Fibroblast of lung (primary cell): ENCODE measurements at regions not wholly inside any gene's neighbourhood (a gene's known extent, or its start where the extent isn't known, plus 50 kb on each side); places are given as distances from the start of the nearest gene placed in this dataset.

Experiments used
- DNase-seq, 2 donors: peaks; one replicate each; pipeline versions ENCODE4 v3.0.0 to v3.0.0-alpha.2; 2010; ENCODE audit warnings: low read depth in 2 of 2
- H2AFZ ChIP-seq: 2 replicates; pipeline ENCODE4 v1.5.1; 2012; ENCODE audit warnings: low read length, control low read depth, inconsistent platforms
- H3K27ac ChIP-seq: 2 replicates; pipeline ENCODE4 v1.5.1; 2011; ENCODE audit warnings: low read length, control low read depth; ENCODE audit not compliant: insufficient read depth
- H3K27me3 ChIP-seq: 2 replicates; pipeline ENCODE4 v1.5.1; 2011; ENCODE audit warnings: mild to moderate bottlenecking, low read length; ENCODE audit not compliant: control insufficient read depth, insufficient read depth
- H3K36me3 ChIP-seq: 2 replicates; pipeline ENCODE4 v1.5.1; 2011; ENCODE audit warnings: low read length; ENCODE audit not compliant: control insufficient read depth, insufficient read depth
- H3K4me1 ChIP-seq: 2 replicates; pipeline ENCODE4 v1.5.1; 2011; ENCODE audit warnings: low read length; ENCODE audit not compliant: control insufficient read depth, insufficient read depth; ENCODE audit errors: extremely low read depth
- H3K4me2 ChIP-seq: 2 replicates; pipeline ENCODE4 v1.5.1; 2011; ENCODE audit warnings: low read length, control low read depth; ENCODE audit not compliant: insufficient read depth; ENCODE audit errors: extremely low read depth
- H3K4me3 ChIP-seq, 4 experiments: fragments of 200-600 bp in 1 of 4; sonication (generic) in 1 of 4; replicated peaks in 1 of 4; 2 replicates each; pipeline ENCODE4 v1.5.1; 2011 to 2016; ENCODE audit warnings: low read length in 4 of 4, low read depth in 3 of 4, mild to moderate bottlenecking in 3 of 4, control low read depth in 2 of 4, inconsistent platforms in 1 of 4, mixed read lengths in 1 of 4; ENCODE audit not compliant: insufficient read depth in 1 of 4; ENCODE audit errors: control extremely low read depth in 1 of 4
- H3K79me2 ChIP-seq: 2 replicates; pipeline ENCODE4 v1.5.1; 2012; ENCODE audit warnings: mild to moderate bottlenecking, low read length, inconsistent platforms; ENCODE audit not compliant: control insufficient read depth, insufficient read depth
- H3K9ac ChIP-seq: 2 replicates; pipeline ENCODE4 v1.5.1; 2011; ENCODE audit warnings: mild to moderate bottlenecking, low read length, control low read depth; ENCODE audit not compliant: insufficient read depth
- H3K9me3 ChIP-seq: 2 replicates; pipeline ENCODE4 v1.5.1; 2012; ENCODE audit warnings: low read depth, low read length; ENCODE audit not compliant: control insufficient read depth, insufficient read depth
- H4K20me1 ChIP-seq: 2 replicates; pipeline ENCODE4 v1.5.1; 2011; ENCODE audit warnings: low read length; ENCODE audit not compliant: control insufficient read depth, insufficient read depth; ENCODE audit errors: extremely low read depth
- EZH2 ChIP-seq: IDR thresholded peaks from 2 replicates; pipeline ENCODE4 v1.5.1; 2012; ENCODE audit warnings: low read length, control low read depth, mild to moderate bottlenecking; ENCODE audit errors: missing control alignments
- TF ChIP-seq, protein P1 (sequence below), 2 donors: IDR thresholded peaks in 1 of 2; conservative IDR thresholded peaks in 1 of 2; 1 replicate in 1 of 2; 2 replicates in 1 of 2; pipeline ENCODE4 v1.5.1; 2011 to 2012; ENCODE audit warnings: low read length in 2 of 2, control low read depth in 1 of 2, inconsistent platforms in 1 of 2, low read depth in 1 of 2, mild to moderate bottlenecking in 1 of 2

DNA sequence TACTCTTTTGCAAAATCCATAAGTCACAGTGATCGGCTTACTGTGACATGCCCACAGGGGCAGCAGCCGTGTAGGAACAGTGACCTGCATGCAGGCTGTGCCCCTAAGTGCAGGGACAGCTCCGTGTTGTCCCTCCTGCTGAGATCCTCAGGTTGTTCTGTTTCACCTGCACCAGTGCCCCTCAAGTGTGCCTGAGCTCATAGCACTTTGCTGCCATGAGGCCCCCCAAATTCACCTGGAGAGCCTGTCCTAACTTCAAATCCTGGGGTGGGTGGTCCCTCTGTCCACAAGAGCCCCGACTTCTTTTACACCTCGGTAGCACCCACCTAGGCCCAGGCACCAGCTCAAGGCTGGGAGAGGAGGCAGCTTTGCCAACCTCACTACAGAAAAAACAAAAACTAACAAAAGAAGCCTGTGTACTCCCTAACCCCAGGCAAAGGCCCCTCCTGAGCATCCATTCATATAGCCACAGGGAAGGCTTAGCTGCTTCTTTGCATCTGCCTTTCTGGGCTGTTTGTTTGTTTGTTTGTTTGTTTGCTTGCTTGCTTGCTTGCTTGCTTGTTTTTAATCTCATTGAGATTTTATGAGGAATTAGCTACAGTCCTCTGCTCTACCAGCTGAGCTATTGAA is 214.5 kb downstream of the AUH start:
- Histone ChIP-seq H3K4me1 (no peaks in the 10 kb centered on the region), H2AFZ (no peak overlapping the region), H3K79me2 (no peaks in the 10 kb centered on the region), H3K4me2 (no peak overlapping the region), H3K27me3 (no peaks in the 10 kb centered on the region), H4K20me1 (no peaks in the 10 kb centered on the region), H3K36me3 (no peaks in the 10 kb centered on the region), H3K27ac (no peak overlapping the region), H3K9me3 (no peaks in the 10 kb centered on the region), H3K9ac (no peak overlapping the region), H3K4me3 (no peak overlapping the region)
- no peak for DNase-seq
- no peak for TF ChIP-seq EZH2
- TF ChIP-seq, protein P1, sequence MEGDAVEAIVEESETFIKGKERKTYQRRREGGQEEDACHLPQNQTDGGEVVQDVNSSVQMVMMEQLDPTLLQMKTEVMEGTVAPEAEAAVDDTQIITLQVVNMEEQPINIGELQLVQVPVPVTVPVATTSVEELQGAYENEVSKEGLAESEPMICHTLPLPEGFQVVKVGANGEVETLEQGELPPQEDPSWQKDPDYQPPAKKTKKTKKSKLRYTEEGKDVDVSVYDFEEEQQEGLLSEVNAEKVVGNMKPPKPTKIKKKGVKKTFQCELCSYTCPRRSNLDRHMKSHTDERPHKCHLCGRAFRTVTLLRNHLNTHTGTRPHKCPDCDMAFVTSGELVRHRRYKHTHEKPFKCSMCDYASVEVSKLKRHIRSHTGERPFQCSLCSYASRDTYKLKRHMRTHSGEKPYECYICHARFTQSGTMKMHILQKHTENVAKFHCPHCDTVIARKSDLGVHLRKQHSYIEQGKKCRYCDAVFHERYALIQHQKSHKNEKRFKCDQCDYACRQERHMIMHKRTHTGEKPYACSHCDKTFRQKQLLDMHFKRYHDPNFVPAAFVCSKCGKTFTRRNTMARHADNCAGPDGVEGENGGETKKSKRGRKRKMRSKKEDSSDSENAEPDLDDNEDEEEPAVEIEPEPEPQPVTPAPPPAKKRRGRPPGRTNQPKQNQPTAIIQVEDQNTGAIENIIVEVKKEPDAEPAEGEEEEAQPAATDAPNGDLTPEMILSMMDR (conservative IDR thresholded peaks at IDR 0.05 in 1 of 2, IDR thresholded peaks at IDR 0.05 in 1 of 2; ENCODE audit: low read depth in 1 of 2, low read length in 2 of 2): no peak

DNA sequence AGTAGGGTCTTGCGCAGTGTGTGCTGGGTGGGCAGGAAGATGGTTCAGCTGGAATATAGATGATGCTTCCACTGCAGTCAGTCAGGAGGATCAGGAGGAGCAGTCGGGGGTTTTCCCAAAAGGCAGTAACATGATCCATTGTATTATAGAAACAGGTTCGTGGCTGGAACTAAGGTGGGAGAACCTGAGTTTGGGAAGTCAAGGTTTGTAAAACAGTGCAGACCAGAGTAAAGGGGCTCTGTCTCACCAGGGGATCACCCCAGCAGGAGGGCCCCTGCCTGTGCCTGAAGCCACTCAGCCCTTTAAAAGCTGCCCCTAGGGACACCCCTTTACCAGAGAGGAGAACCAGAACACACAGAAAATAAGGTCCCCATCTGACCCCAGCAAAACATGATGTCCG is 213.4 kb downstream of the AUH start:
- H3K79me2 ChIP-seq: no peaks in the 10 kb centered on the region
- H4K20me1 ChIP-seq: no peaks in the 10 kb centered on the region
- H3K4me2 ChIP-seq: no peak overlapping the region
- TF ChIP-seq EZH2: no peak
- TF ChIP-seq, protein P1 (conservative IDR thresholded peaks at IDR 0.05 in 1 of 2, IDR thresholded peaks at IDR 0.05 in 1 of 2; ENCODE audit: low read depth in 1 of 2, low read length in 2 of 2): no peak
- no peaks in the 10 kb centered on the region for H3K4me1 ChIP-seq
- no peaks in the 10 kb centered on the region for H3K27me3 ChIP-seq
- no peak overlapping the region for H3K27ac ChIP-seq
- H3K9ac ChIP-seq: no peak overlapping the region
- no peak overlapping the region for H3K4me3 ChIP-seq
- H2AFZ ChIP-seq: no peak overlapping the region
- H3K36me3 ChIP-seq: no peaks in the 10 kb centered on the region
- DNase-seq: no peak
- no peaks in the 10 kb centered on the region for H3K9me3 ChIP-seq

DNA sequence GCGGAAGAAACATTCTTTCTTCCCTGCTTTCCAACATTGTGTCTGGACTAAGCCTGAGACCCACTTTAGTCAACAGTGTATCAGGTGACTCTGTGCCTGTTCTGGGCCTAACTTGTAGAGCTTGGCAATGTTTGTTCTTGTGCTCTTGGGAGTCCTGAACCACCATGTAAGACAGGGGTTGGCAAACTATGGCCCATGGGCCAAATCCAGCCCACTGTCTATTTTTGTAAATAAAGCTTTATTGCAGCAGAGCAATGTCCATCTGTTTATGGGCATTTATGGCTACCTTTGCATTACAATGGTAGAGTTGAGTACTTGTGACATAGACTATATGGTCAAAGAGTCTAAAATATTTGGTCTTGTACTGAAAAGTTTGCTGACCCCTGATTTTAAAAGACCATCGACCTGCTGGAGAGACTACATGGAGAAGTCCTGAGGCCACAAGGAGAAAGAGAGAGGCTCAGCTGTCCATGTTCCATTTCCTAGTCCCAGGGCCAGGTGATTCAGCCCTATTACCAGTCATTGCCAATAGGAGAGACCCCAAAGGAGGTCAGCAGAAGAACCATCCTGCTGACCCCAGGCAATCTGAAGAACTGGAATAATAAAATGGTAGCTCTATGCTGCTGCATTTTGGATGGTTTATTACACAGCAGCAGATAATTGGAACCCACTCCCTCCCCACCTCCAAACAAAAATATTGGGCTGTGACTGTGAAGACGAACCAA is 211.3 kb downstream of the AUH start:
- no peak overlapping the region for H3K4me3 ChIP-seq
- no peaks in the 10 kb centered on the region for H3K36me3 ChIP-seq
- no peaks in the 10 kb centered on the region for H3K79me2 ChIP-seq
- no peaks in the 10 kb centered on the region for H3K27me3 ChIP-seq
- no peak overlapping the region for H3K27ac ChIP-seq
- no peak overlapping the region for H2AFZ ChIP-seq
- no peaks in the 10 kb centered on the region for H3K4me1 ChIP-seq
- H4K20me1 ChIP-seq: no peaks in the 10 kb centered on the region
- no peak for DNase-seq
- H3K9ac ChIP-seq: no peak overlapping the region
- H3K4me2 ChIP-seq: no peak overlapping the region
- no peaks in the 10 kb centered on the region for H3K9me3 ChIP-seq
- TF ChIP-seq, protein P1 (conservative IDR thresholded peaks at IDR 0.05 in 1 of 2, IDR thresholded peaks at IDR 0.05 in 1 of 2; ENCODE audit: low read depth in 1 of 2, low read length in 2 of 2): no peak
- no peak for TF ChIP-seq EZH2
